GM19452 (cell line): ENCODE measurements at regions not wholly inside any gene's neighbourhood (a gene's known extent, or its start where the extent isn't known, plus 50 kb on each side); places are given as distances from the start of the nearest gene placed in this dataset.
A peak's percentile ranks its signal among the peaks of the same experiment; 100 is the strongest.

Experiments
- ATAC-seq: cut with Tn5 transposase; IDR thresholded peaks from one replicate; pipeline ENCODE4 v1.9.1; 2021; ENCODE audit not compliant: unreplicated experiment

DNA sequence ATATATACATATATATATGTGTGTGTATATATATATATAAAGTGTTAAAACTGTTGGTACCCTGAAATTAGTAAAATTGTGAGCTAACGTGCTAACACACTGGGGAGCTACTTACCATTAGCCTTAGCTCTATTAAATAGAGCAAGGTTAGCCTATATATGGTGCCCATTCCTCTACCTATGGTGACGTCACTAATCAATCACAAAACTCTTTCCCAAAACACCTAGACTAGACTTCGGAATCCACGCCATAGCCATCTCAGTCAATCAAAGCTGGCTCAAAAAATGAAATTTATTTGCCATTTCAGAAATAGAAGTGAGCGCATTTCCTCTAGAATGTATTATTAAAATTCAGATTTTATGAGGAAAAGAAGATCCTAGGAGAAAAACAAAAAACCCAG lies 229.0 kb upstream of the TENM3 start:
- ATAC-seq: no peak

- ATAC-seq: no peak
Measured at GRCh38 chr4:182015014-182015413, 228.2 kb upstream of the TENM3 start.

DNA sequence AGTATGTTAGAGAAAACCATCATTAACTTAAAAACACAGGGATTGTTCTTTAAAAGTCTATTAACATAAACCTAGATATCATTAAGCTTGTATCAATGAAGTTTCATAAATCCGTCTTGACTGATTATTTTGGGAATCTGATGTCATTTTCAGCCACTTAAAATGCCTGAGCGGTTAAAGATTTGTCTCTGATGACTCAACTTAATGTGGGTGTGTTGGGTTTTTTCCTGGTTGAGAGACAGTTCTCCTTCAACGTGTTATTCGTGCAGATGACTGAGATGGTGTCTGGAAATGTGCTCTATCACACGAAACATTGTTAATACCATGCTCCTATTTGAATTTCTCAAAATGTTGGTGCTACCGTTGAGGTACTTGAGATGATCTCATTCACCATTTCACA lies 227.3 kb upstream of the TENM3 start:
- no peak for ATAC-seq

DNA sequence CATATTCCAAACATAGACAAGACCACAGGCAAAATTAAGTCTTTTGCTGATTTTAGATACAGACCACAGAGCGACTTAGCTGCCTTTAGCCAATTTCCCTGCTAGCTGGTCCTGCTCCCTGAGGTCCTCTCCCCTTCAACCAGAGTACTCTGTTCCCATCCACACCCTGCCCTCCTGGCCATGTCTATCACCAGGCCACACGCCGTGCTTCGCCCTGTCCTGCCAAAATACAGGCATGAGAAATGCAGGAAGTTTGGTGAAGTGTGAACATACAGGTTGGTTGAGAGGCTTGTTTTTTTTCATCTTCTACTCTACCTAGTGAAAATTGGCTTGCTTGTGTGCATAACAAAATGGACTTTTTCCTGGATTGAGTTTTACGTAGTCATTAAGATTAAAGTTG lies 226.2 kb upstream of the TENM3 start:
- ATAC-seq: no peak

DNA sequence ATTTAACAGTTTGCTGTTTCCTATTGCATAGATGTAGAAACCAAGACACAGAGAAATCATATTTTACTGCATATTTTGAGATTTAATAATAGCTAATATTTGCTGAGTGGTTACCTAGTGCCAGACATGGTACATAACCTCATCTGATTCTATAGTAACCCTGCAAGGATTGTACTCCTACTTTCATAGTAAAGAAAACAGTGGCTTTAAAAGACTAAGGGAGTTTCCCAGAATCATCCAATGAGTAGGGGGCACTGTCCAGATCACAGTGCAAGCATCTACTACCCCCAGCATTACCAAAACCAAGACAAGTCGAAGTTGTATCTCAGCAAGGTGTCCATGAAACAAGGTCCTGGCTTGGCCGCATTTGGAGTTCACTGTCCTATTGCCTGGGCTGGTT lies 224.5 kb upstream of the TENM3 start:
- ATAC-seq: peak; percentile 52

DNA sequence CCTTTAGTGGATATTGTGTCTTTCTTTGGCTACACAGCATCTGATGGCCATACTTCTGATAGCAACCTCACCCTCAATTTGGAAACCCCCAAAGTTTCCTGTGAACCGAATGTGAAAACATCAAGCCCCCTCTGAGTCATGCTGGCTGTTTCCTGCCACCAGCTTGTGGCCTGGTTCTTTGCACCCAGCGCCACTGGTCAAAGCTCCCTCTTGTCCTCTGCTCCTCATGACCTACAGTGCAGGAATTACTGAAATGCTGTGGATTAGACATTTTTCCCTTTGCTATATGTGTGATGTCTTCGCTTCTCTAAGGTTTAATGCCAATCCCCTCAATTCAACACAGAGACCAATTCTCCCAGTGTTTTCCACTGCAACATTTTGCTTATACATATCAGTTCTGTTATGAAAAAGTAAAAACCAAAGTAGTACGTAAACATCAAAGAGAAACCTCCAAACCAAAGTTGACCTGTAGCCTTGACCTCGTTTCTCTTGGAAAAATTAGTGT lies 224.0 kb upstream of the TENM3 start:
- ATAC-seq: peak; percentile 91

- no peak for ATAC-seq
Measured at GRCh38 chr4:182022909-182023308, 220.3 kb upstream of the TENM3 start.

- ATAC-seq: no peak
Measured at GRCh38 chr4:182023469-182023868, 219.7 kb upstream of the TENM3 start.

GRCh38 chr4:182042945-182043344 lies 200.3 kb upstream of the TENM3 start:
- ATAC-seq: no peak

- no peak for ATAC-seq
Measured at GRCh38 chr4:182048871-182049270, 194.3 kb upstream of the TENM3 start.

GRCh38 chr4:182056866-182057265 lies 186.3 kb upstream of the TENM3 start:
- no peak for ATAC-seq

DNA sequence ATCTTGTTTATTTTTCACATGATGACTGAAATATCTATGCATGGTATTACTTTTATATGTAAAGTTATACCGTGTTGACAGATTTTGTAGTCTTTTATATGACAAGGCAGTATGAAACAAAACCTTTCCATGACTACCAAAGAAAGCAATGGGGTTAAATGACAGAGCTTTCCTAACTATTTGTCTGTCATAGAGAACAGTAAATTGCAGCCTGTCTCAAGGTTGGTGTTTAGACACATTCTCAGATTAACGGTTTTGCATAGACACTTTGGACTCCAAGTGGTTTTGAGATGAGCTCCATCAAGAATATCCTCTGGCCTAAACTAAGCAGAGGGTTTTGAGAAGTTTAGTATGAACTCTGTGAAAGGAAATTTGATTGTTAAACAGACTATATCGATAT lies 180.7 kb upstream of the TENM3 start:
- ATAC-seq: no peak

GRCh38 chr4:182062936-182063335 lies 180.3 kb upstream of the TENM3 start:
- no peak for ATAC-seq

GRCh38 chr4:182063651-182064050 lies 179.6 kb upstream of the TENM3 start:
- no peak for ATAC-seq

DNA sequence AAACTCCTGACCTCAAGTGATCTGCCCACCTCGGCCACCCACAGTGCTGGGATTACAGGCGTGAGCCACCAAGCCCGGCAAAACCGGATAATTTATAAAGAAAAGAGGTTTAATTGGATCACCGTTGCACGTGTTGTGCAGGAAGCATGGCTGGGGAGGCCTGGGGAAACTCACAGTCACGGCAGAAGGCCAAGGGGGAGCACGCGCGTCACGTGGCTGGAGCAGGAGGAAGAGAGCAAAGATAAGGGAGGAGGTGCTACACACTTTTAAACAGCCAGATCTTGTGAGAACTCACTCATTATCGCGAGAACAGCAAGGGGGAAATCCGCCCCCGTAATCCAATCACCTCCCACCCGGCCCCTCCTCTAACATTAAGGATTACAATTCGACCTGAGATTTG lies 177.9 kb upstream of the TENM3 start:
- no peak for ATAC-seq

- ATAC-seq: no peak
Measured at GRCh38 chr4:182066037-182066436, 177.2 kb upstream of the TENM3 start.

GRCh38 chr4:182067828-182068227 lies 175.4 kb upstream of the TENM3 start:
- ATAC-seq: no peak

DNA sequence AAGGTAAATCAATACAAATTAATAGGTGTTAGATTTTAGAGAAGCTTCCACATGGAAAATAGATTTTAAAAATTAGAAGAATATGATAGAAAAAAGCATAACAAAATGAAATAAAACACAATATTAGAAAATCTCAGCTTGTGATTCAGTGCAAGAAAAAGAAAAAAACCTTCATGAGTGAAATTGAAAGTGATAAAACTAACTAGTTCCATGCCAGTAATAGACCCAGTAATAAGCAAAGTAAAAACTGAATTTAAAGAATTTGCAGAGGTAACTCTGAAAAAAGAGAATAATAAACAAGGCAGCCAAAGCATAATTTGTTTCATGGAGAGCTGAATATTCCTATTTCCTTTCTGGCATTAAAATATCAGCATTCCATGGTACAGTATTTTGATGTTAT lies 174.3 kb upstream of the TENM3 start:
- no peak for ATAC-seq

- ATAC-seq: no peak
Measured at GRCh38 chr4:182073278-182073677, 169.9 kb upstream of the TENM3 start.

DNA sequence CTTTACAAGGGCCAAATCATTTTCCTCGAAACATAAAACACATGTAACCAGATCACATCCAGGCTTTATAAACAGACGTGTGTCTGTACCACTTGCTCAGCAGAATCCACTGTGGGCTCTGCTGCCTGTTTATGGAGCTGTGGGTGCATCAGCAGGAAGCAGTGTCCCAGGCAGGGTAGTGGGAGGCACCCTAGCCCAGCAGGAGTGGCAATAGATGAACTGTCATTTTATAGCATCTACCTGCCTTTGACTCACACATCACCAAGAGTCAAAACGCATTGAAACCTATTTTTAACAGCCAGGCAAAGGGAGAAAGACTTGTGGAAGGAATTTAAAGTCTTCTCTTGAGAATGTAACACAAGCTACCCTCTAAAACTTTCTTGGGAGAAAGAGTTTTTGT lies 169.1 kb upstream of the TENM3 start:
- ATAC-seq: no peak

DNA sequence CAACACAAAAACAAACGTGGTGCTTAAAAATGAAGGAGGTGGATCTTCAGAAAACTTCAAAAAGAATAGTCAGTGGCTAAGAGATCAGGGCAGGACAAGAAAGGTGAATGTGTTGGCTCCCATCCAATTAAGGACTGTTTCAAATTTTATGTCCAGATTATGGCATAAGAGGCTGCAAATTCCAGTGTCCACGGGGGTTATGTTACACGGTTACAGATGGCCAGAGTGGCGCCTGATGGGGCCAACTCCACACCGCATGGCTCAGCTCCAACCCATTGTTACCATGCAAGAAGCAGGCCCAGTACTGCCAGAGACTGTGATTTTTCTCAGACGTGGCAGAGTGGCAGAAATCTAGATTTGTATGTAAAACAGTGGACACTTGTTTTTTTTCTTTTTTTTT lies 168.4 kb upstream of the TENM3 start:
- ATAC-seq: no peak

DNA sequence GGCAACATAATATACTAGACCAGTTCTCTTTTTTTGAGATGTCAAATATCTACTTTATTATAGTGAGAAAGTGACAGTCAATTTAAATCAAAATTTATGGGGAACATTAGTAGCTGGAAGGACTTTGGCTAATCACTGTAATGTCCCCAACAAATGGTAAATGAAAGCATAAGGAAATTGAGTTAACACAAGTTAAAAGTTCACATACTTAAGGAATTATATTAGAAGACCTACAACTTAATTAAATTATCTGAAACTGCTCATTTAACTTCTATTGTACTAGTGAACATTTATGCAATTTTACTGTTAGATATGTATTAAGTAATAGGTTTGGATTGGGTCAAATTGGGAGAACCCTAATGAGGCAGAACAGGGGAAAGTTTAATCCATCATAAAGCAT lies 160.3 kb upstream of the TENM3 start:
- no peak for ATAC-seq

DNA sequence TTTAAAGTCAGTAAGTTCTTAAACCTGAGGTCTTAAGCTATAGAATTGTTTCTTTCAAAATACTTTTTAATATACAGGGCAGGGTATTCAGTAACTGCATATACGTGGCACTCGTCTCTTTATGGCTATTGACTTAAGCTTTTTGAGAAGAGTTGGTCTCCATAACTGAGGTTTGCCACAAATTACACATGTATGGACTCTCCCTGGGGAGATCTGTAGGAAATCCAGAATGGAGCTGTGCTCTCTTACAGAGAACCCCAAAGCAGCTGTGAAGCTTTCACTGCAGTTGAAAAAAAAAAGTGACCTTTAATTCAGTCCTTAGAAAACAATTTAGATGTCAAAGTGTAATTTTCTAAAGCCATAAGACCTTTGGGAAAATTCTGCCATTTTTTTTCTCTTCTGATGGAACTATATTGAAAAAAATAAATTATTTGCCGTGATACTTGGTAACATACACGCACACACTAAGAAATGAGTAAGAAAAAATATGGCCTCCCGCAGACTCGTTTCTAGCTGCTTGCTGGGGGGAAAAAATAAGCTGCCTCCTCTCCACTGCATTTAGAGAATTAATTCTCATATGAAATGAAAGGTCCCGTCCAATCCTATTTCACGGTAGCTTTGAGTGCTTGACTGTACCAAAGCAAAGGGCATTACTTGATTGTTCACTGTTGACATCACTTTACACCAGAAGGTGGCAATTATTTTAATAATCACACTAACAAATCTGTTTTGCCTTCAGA lies 159.4 kb upstream of the TENM3 start:
- ATAC-seq: no peak
